IMR-90 (cell line): ENCODE measurements at regions not wholly inside any gene's neighbourhood (a gene's known extent, or its start where the extent isn't known, plus 50 kb on each side); places are given as distances from the start of the nearest gene placed in this dataset.

Experiments used
- ATAC-seq: fragments of 200-7000 bp; cut with Tn5 transposase; 2 replicates; pipeline ENCODE4 v1.9.1; 2020; ENCODE audit warnings: low read depth, mild to moderate bottlenecking, moderate library complexity
- BruUV-seq: library from RNA; stranded (reverse); fragments of 400-500 nt; replicated peaks from 2 replicates; lab custom pipeline; 2021; lab: Mats Ljungman, UMichigan
- CTCF ChIA-PET: fragments of 300-600 bp; formaldehyde crosslinking; extraction: SDS; loops from one replicate; lab custom pipeline; 2021; ENCODE audit warnings: antibody characterized with exemption; lab: Yijun Ruan, JAX
- POLR2A ChIA-PET: fragments of 300-600 bp; sonication (Branson Sonifier 250); formaldehyde crosslinking; loops from one replicate; lab custom pipeline; 2022; ENCODE audit warnings: antibody characterized with exemption; ENCODE audit not compliant: unreplicated experiment; lab: Charles Lee
- DNase-seq: peaks from one replicate; pipeline ENCODE4 v3.0.0; 2013
- H2AFZ ChIP-seq: replicated peaks from 2 replicates; pipeline ENCODE3; 2013; ENCODE audit warnings: low read length, mild to moderate bottlenecking; ENCODE audit not compliant: poor library complexity
- H2AK5ac ChIP-seq: 2 replicates; pipeline ENCODE4 v1.6.1; 2013; ENCODE audit warnings: low read depth, low read length, inconsistent platforms
- H2AK9ac ChIP-seq: replicated peaks from 2 replicates; pipeline ENCODE3; 2013; ENCODE audit warnings: mild to moderate bottlenecking, low read depth, low read length, moderate library complexity; ENCODE audit not compliant: poor library complexity
- H2BK120ac ChIP-seq: 2 replicates; pipeline ENCODE4 v1.6.1; 2013; ENCODE audit warnings: low read depth, low read length, inconsistent platforms
- H2BK15ac ChIP-seq: 3 replicates; pipeline ENCODE4 v1.6.1; 2013; ENCODE audit warnings: low read depth, low read length, inconsistent platforms
- H2BK20ac ChIP-seq: 2 replicates; pipeline ENCODE4 v1.6.1; 2013; ENCODE audit warnings: low read depth, mild to moderate bottlenecking, inconsistent platforms, low read length, moderate library complexity
- H2BK5ac ChIP-seq: 2 replicates; pipeline ENCODE4 v1.6.1; 2013; ENCODE audit warnings: mild to moderate bottlenecking, low read depth, low read length, inconsistent platforms; ENCODE audit not compliant: poor library complexity, severe bottlenecking
- H3K14ac ChIP-seq: replicated peaks from 2 replicates; pipeline ENCODE4 v1.6.1; 2013; ENCODE audit warnings: low read depth, low read length, inconsistent platforms
- H3K18ac ChIP-seq: 2 replicates; pipeline ENCODE4 v1.6.1; 2013; ENCODE audit warnings: low read depth, low read length, control low read depth
- H3K23ac ChIP-seq: 2 replicates; pipeline ENCODE4 v1.6.1; 2013; ENCODE audit warnings: low read depth, low read length, inconsistent platforms
- H3K27ac ChIP-seq: 2 replicates; pipeline ENCODE4 v1.5.1; 2013; ENCODE audit warnings: mild to moderate bottlenecking, control low read depth, low read length; ENCODE audit not compliant: insufficient read depth
- H3K27me3 ChIP-seq: 2 replicates; pipeline ENCODE4 v1.6.1; 2013; ENCODE audit warnings: low read length; ENCODE audit not compliant: control insufficient read depth, insufficient read depth
- H3K36me3 ChIP-seq: 2 replicates; pipeline ENCODE4 v1.6.1; 2013; ENCODE audit warnings: low read length, mixed read lengths; ENCODE audit not compliant: control insufficient read depth, insufficient read depth
- H3K4ac ChIP-seq: 2 replicates; pipeline ENCODE4 v1.6.1; 2013; ENCODE audit warnings: low read depth, low read length, inconsistent platforms
- H3K4me1 ChIP-seq: 2 replicates; pipeline ENCODE4 v1.6.1; 2013; ENCODE audit warnings: low read length, mixed read lengths; ENCODE audit not compliant: control insufficient read depth, insufficient read depth
- H3K4me2 ChIP-seq: 2 replicates; pipeline ENCODE4 v1.6.1; 2013; ENCODE audit warnings: low read depth, mild to moderate bottlenecking, control low read depth, low read length, moderate library complexity
- H3K4me3 ChIP-seq: 2 replicates; pipeline ENCODE4 v1.5.1; 2013; ENCODE audit warnings: low read depth, mild to moderate bottlenecking, control low read depth, low read length, moderate library complexity; ENCODE audit not compliant: insufficient read depth
- H3K56ac ChIP-seq: 2 replicates; pipeline ENCODE4 v1.6.1; 2013; ENCODE audit warnings: low read length, inconsistent platforms; ENCODE audit not compliant: insufficient read depth; ENCODE audit errors: extremely low read depth
- H3K79me1 ChIP-seq, 2 experiments: 2 replicates each; pipeline ENCODE4 v1.6.1; 2013; ENCODE audit warnings: low read length in 2 of 2, inconsistent platforms in 1 of 2, low read depth in 1 of 2
- H3K9ac ChIP-seq: 2 replicates; pipeline ENCODE4 v1.6.1; 2013; ENCODE audit warnings: low read depth, low read length, control low read depth
- H3K9me1 ChIP-seq: 2 replicates; pipeline ENCODE4 v1.6.1; 2013; ENCODE audit warnings: low read length, inconsistent platforms; ENCODE audit not compliant: insufficient read depth
- H3K9me3 ChIP-seq: 2 replicates; pipeline ENCODE4 v1.6.1; 2013; ENCODE audit warnings: low read length; ENCODE audit not compliant: control insufficient read depth, insufficient read depth
- H4K20me1 ChIP-seq: 2 replicates; pipeline ENCODE4 v1.6.1; 2013; ENCODE audit warnings: low read length, inconsistent platforms; ENCODE audit not compliant: insufficient read depth
- H4K5ac ChIP-seq: 2 replicates; pipeline ENCODE4 v1.6.1; 2013; ENCODE audit warnings: mild to moderate bottlenecking, low read depth, low read length, control low read depth
- H4K8ac ChIP-seq, 2 experiments: 2 replicates each; pipeline ENCODE4 v1.6.1; 2013; ENCODE audit warnings: low read depth in 2 of 2, low read length in 2 of 2, control low read depth in 1 of 2, inconsistent platforms in 1 of 2
- H4K91ac ChIP-seq: 2 replicates; pipeline ENCODE4 v1.6.1; 2013; ENCODE audit warnings: low read depth, low read length, inconsistent platforms; ENCODE audit not compliant: insufficient read depth
- SMC3 ChIP-seq: fragments of 150-350 bp; IDR thresholded peaks from 2 replicates; pipeline ENCODE4 v1.6.1; 2016; ENCODE audit warnings: low read depth, mild to moderate bottlenecking, antibody characterized with exemption, low read length, moderate library complexity
- WGBS, 2 experiments: methylation state at CpG; one replicate each; pipeline versions ENCODE4 v1.1.5 to v1.1.7; 2013; ENCODE audit warnings: missing lambda C conversion rate in 2 of 2; ENCODE audit not compliant: insufficient read length in 1 of 2; ENCODE audit errors: extremely low coverage in 2 of 2; 5-methylcytosine and 5-hydroxymethylcytosine counted together
- dilution Hi-C: fragments of 300-500 bp; cut with HindIII; formaldehyde crosslinking; loops from one replicate; pipeline ENCODE4 v1.14.3; 2018; ENCODE audit warnings: low sequenced_read_pairs; ENCODE audit not compliant: unreplicated experiment
- in situ Hi-C: fragments of 300-500 bp; cut with MboI; formaldehyde crosslinking; loops from 3 replicates; pipeline ENCODE4 v1.14.3; 2019; ENCODE audit warnings: low sequenced_read_pairs, inconsistent platforms, mixed read lengths
- intact Hi-C: fragments of 100-400 bp; cut with micrococcal nuclease; formaldehyde crosslinking; loops from 2 replicates; pipeline ENCODE4 v1.10.0; 2022

- no peak overlapping the region for H2BK5ac ChIP-seq
- H3K9ac ChIP-seq = no peak overlapping the region
- H2AFZ ChIP-seq = peak overlapping the region; percentile 8
- no peak overlapping the region for H3K56ac ChIP-seq
- peaks cover 5% of the 10 kb centered on the region; the same call in 1 of the 2 replicates for H3K4me1 ChIP-seq
- no peak overlapping the region for H3K4me2 ChIP-seq
- no peaks in the 10 kb centered on the region for H4K20me1 ChIP-seq
- peak overlapping the region; percentile 48; the same call in 1 of the 2 replicates for H3K14ac ChIP-seq
- no peak overlapping the region for H2AK9ac ChIP-seq
- 0 out of 2 replicates have a peak overlapping the region, but pooled peaks have one; percentile 22 for H2BK20ac ChIP-seq
- CTCF ChIA-PET = interaction anchor here (0.9 kb wide), 1 partner anchor 10 kb away, joined by 3 read pairs; no protein-coding TSS in a partner anchor
- no peak overlapping the region for H3K18ac ChIP-seq
- no peak overlapping the region for H2BK15ac ChIP-seq
- BruUV-seq = no TSS peak
- H4K5ac ChIP-seq = no peak overlapping the region
- H2AK5ac ChIP-seq = no peak overlapping the region
- peak overlapping the region; percentile 70; the same call in 1 of the 2 replicates for H2BK120ac ChIP-seq
- no peak for DNase-seq
- POLR2A ChIA-PET = no interaction called here
- no peaks in the 10 kb centered on the region for H3K79me1 ChIP-seq
- no peak overlapping the region for H3K27ac ChIP-seq
- no peak for TF ChIP-seq SMC3
- intact Hi-C loops (no loop called here), in situ Hi-C loops (no loop called here), dilution Hi-C loops (no loop called here)
- H3K23ac ChIP-seq = no peak overlapping the region; the same call in 1 of the 2 replicates
- no peak for ATAC-seq
- no CpG with 5 or more reads among the region's 3 CpGs for WGBS, 2 experiments
- no peaks in the 10 kb centered on the region for H3K27me3 ChIP-seq
- H4K91ac ChIP-seq = no peak overlapping the region
- no peak overlapping the region for H3K4ac ChIP-seq
- H3K9me1 ChIP-seq = 0 out of 2 replicates have a peak, but pooled peaks cover 6% of the 10 kb centered on the region
- H3K9me3 ChIP-seq = no peaks in the 10 kb centered on the region
- H4K8ac ChIP-seq = no peak overlapping the region
- H3K4me3 ChIP-seq = no peak overlapping the region
- H3K36me3 ChIP-seq = no peaks in the 10 kb centered on the region
Observed at GRCh38 chr1:228849011-228849541, 113.8 kb downstream of the RHOU start.
